ENCODE measurements at regions not wholly inside any gene's neighbourhood (a gene's known extent, or its start where the extent isn't known, plus 50 kb on each side); places are given as distances from the start of the nearest gene placed in this dataset.

- Histone ChIP-seq H3K79me2 (ENCODE audit: low read depth) (no peaks in the 10 kb centered on the region), H3K9me3 (ENCODE audit: insufficient read depth, low read depth) (no peaks in the 10 kb centered on the region), H3K4me2 (peak overlapping the region; percentile 54), H3K27me3 (ENCODE audit: insufficient read depth, low read depth) (no peaks in the 10 kb centered on the region), H4K20me1 (ENCODE audit: insufficient read depth) (no peaks in the 10 kb centered on the region), H3K4me3 (no peak overlapping the region), H3K36me3 (ENCODE audit: low read depth) (no peaks in the 10 kb centered on the region), H3K4me1 (replicated peaks; ENCODE audit: insufficient read depth) (peaks cover 59% of the 10 kb centered on the region), H2AFZ (no peak overlapping the region), H3F3A (ENCODE audit: insufficient read depth, low read depth) (peaks cover 45% of the 10 kb centered on the region), H3K9me2 (ENCODE audit: insufficient read depth) (no peaks in the 10 kb centered on the region), H3K27ac (peak overlapping the region; percentile 85)
- intact Hi-C loops (cut with micrococcal nuclease; ENCODE audit: unreplicated experiment): loop anchor here (1.0 kb wide), 1 partner anchor 11 kb away; no protein-coding TSS in a partner anchor
- DNase-seq: peak in 1 of 2 experiments; percentile 94
- no TSS peak for BruUV-seq (replicated peaks)
- POLR2A ChIA-PET (ENCODE audit: unreplicated experiment): interaction anchor here (0.5 to 1.1 kb wide), 5 partner anchors 10 to 120 kb away, joined by 4 to 18 read pairs (median 6); partner anchors contain the start of gene GADD45A
- CTCF ChIA-PET: interaction anchor here (1.1 kb wide), 1 partner anchor 11 kb away, joined by 3 read pairs; no protein-coding TSS in a partner anchor
- TF ChIP-seq EZH2 (IDR thresholded peaks at IDR 0.05; ENCODE audit: low read depth): no peak
- TF ChIP-seq, protein P1, sequence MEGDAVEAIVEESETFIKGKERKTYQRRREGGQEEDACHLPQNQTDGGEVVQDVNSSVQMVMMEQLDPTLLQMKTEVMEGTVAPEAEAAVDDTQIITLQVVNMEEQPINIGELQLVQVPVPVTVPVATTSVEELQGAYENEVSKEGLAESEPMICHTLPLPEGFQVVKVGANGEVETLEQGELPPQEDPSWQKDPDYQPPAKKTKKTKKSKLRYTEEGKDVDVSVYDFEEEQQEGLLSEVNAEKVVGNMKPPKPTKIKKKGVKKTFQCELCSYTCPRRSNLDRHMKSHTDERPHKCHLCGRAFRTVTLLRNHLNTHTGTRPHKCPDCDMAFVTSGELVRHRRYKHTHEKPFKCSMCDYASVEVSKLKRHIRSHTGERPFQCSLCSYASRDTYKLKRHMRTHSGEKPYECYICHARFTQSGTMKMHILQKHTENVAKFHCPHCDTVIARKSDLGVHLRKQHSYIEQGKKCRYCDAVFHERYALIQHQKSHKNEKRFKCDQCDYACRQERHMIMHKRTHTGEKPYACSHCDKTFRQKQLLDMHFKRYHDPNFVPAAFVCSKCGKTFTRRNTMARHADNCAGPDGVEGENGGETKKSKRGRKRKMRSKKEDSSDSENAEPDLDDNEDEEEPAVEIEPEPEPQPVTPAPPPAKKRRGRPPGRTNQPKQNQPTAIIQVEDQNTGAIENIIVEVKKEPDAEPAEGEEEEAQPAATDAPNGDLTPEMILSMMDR (conservative IDR thresholded peaks at IDR 0.05): no peak
Observed at GRCh38 chr1:67580691-67581403, 104.2 kb upstream of the GADD45A start.

- ChIA-PET CTCF (interaction anchor here (0.8 kb wide), 1 partner anchor 11 kb away, joined by 3 read pairs; no protein-coding TSS in a partner anchor), POLR2A (ENCODE audit: unreplicated experiment) (no interaction called here)
- TF ChIP-seq, protein P1 (conservative IDR thresholded peaks at IDR 0.05): no peak
- no peak for TF ChIP-seq EZH2 (IDR thresholded peaks at IDR 0.05; ENCODE audit: low read depth)
- no peaks in the 10 kb centered on the region for H4K20me1 ChIP-seq (ENCODE audit: insufficient read depth)
- intact Hi-C loops (cut with micrococcal nuclease; ENCODE audit: unreplicated experiment): no loop called here
- H3K36me3 ChIP-seq (ENCODE audit: low read depth): no peaks in the 10 kb centered on the region
- DNase-seq: peak; percentile 69 to 88
- no peak overlapping the region for H3K4me3 ChIP-seq
- peaks cover 40% of the 10 kb centered on the region for H3F3A ChIP-seq (ENCODE audit: insufficient read depth, low read depth)
- H3K9me3 ChIP-seq (ENCODE audit: insufficient read depth, low read depth): no peaks in the 10 kb centered on the region
- no TSS peak for BruUV-seq (replicated peaks)
- H3K9me2 ChIP-seq (ENCODE audit: insufficient read depth): no peaks in the 10 kb centered on the region
- H3K27me3 ChIP-seq (ENCODE audit: insufficient read depth, low read depth): no peaks in the 10 kb centered on the region
- H3K4me2 ChIP-seq: peak overlapping the region; percentile 55
- H2AFZ ChIP-seq: peak overlapping the region; percentile 20; the same call in 1 of the 2 replicates
- H3K79me2 ChIP-seq (ENCODE audit: low read depth): no peaks in the 10 kb centered on the region
- H3K4me1 ChIP-seq (replicated peaks; ENCODE audit: insufficient read depth): peaks cover 55% of the 10 kb centered on the region
- H3K27ac ChIP-seq: peak overlapping the region; percentile 67
Observed at GRCh38 chr1:67582625-67583461, 102.2 kb upstream of the GADD45A start.

DNA sequence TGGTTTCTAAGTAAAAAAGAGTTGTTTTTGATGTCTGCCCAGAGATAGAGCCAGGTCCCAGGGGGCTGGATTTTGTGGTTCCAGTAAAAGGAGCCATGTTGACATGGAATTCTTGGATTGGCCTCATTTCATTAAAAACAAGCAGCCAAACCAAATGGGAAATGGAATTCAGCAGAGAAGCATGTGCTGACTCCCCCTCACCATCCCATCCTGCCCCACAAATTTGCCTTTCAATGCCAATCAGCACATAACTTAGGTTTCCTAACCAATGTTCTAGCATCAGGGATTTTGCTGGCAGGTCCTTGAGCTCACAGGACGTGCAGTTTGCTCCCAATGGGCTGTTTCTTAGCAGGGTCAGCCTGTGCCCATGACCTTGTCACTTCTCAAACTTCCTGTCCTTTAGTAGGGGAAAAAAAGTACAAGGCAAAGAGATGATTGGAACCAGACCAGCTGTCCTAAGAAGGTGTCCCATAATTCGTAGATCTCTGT is 101.5 kb upstream of the GADD45A start:
- Histone ChIP-seq H3K27me3 (ENCODE audit: insufficient read depth, low read depth) (no peaks in the 10 kb centered on the region), H3K4me2 (peak overlapping the region; percentile 55), H3K27ac (peak overlapping the region; percentile 67), H3F3A (ENCODE audit: insufficient read depth, low read depth) (peaks cover 40% of the 10 kb centered on the region), H4K20me1 (ENCODE audit: insufficient read depth) (no peaks in the 10 kb centered on the region), H3K36me3 (ENCODE audit: low read depth) (no peaks in the 10 kb centered on the region), H3K4me1 (replicated peaks; ENCODE audit: insufficient read depth) (peaks cover 53% of the 10 kb centered on the region), H3K79me2 (ENCODE audit: low read depth) (no peaks in the 10 kb centered on the region), H2AFZ (0 out of 2 replicates have a peak overlapping the region, but pooled peaks have one; percentile 0), H3K4me3 (no peak overlapping the region), H3K9me3 (ENCODE audit: insufficient read depth, low read depth) (no peaks in the 10 kb centered on the region), H3K9me2 (ENCODE audit: insufficient read depth) (no peaks in the 10 kb centered on the region)
- ChIA-PET CTCF (interaction anchor here (0.8 kb wide), 1 partner anchor 12 kb away, joined by 3 read pairs; no protein-coding TSS in a partner anchor), POLR2A (ENCODE audit: unreplicated experiment) (no interaction called here)
- DNase-seq: no peak
- TSS peak; percentile 29 for BruUV-seq (replicated peaks)
- TF ChIP-seq, protein P1 (conservative IDR thresholded peaks at IDR 0.05): no peak
- intact Hi-C loops (cut with micrococcal nuclease; ENCODE audit: unreplicated experiment): no loop called here

All from PC-9 (cell line).